Spleen (tissue), 11 donors: ENCODE measurements at regions not wholly inside any gene's neighbourhood (a gene's known extent, or its start where the extent isn't known, plus 50 kb on each side); places are given as distances from the start of the nearest gene placed in this dataset.

Experiments used
- DNase-seq: peaks from one replicate; pipeline ENCODE4 v3.0.0-alpha.2; 2020
- H3K27ac ChIP-seq, 8 donors: fragments of 200-600 bp; sonication (generic) in 7 of 8; 1 replicate in 4 of 8; 2 replicates in 4 of 8; pipeline versions ENCODE4 v1.5.0 to v1.8.0; 2016 to 2021; ENCODE audit warnings: inconsistent platforms in 4 of 8, mild to moderate bottlenecking in 4 of 8, moderate library complexity in 1 of 8
- H3K27me3 ChIP-seq, 7 donors: fragments of 200-600 bp; sonication (generic) in 6 of 7; replicated peaks in 1 of 7; 1 replicate in 4 of 7; 2 replicates in 3 of 7; pipeline versions ENCODE4 v1.5.0 to v1.8.0; 2016 to 2021; ENCODE audit warnings: inconsistent platforms in 3 of 7, mild to moderate bottlenecking in 1 of 7
- H3K36me3 ChIP-seq, 6 donors: fragments of 200-600 bp; sonication (generic) in 5 of 6; 1 replicate in 4 of 6; 2 replicates in 2 of 6; pipeline versions ENCODE4 v1.5.0 to v1.8.0; 2016 to 2021; ENCODE audit warnings: inconsistent platforms in 2 of 6
- H3K4me1 ChIP-seq, 6 donors: fragments of 200-600 bp; sonication (generic) in 5 of 6; 1 replicate in 3 of 6; 2 replicates in 3 of 6; pipeline versions ENCODE4 v1.5.0 to v1.8.0; 2016 to 2021; ENCODE audit warnings: inconsistent platforms in 3 of 6
- H3K4me3 ChIP-seq, 8 donors: fragments of 200-600 bp; sonication (generic) in 7 of 8; 1 replicate in 4 of 8; 2 replicates in 4 of 8; pipeline versions ENCODE4 v1.5.0 to v1.8.0; 2016 to 2021; ENCODE audit warnings: inconsistent platforms in 4 of 8, mild to moderate bottlenecking in 4 of 8, moderate library complexity in 2 of 8
- H3K9me3 ChIP-seq, 8 donors: fragments of 200-600 bp; sonication (generic) in 7 of 8; 1 replicate in 4 of 8; 2 replicates in 4 of 8; pipeline versions ENCODE4 v1.5.0 to v1.8.0; 2016 to 2021; ENCODE audit warnings: inconsistent platforms in 4 of 8
- POLR2A ChIP-seq, 3 donors: fragments of 450-650 bp; IDR thresholded peaks; one replicate each; pipeline ENCODE4 v1.5.1; 2017; ENCODE audit warnings: antibody characterized with exemption in 3 of 3, mild to moderate bottlenecking in 1 of 3
- POLR2AphosphoS5 ChIP-seq, 3 donors: sonication (generic); formaldehyde crosslinking; IDR thresholded peaks; one replicate each; pipeline ENCODE4 v1.5.1; 2017; ENCODE audit warnings: antibody characterized with exemption in 3 of 3
- WGBS, 5 donors: extraction: QIAGEN DNeasy Blood & Tissue Kit in 3 of 5; methylation state at CpG; one replicate each; pipeline versions ENCODE4 v1.1.5 to v1.1.7; 2013 to 2018; 5-methylcytosine and 5-hydroxymethylcytosine counted together
- intact Hi-C: fragments of 100-400 bp; cut with DNase I; formaldehyde crosslinking; loops from one replicate; pipeline ENCODE4 v1.15.0; 2023; ENCODE audit warnings: low total_unique reads
- TF ChIP-seq, protein P1 (sequence below), 11 experiments: fragments of 200-600 bp in 7 of 11; fragments of 450-650 bp in 4 of 11; sonication (generic) in 4 of 11; IDR thresholded peaks in 8 of 11; conservative IDR thresholded peaks in 3 of 11; 1 replicate in 7 of 11; 2 replicates in 4 of 11; pipeline versions ENCODE4 v1.4.0 to v1.8.0; 2016 to 2021; ENCODE audit warnings: antibody characterized with exemption in 11 of 11, inconsistent platforms in 4 of 11, mild to moderate bottlenecking in 1 of 11
- donor health status: healthy with polysubstance abuse.
- donor health status: DM: no; HTN: no; CAD: no; lungs with moderate emphysema.
- donor health status: DM: no; HTN: no; CAD: no.
- donor health status: Bipolar disorder and iron deficiency.
- donor health status: healthy.
- donor health status: DM: no; HTN: no; CAD: no.
- donor health status: DM: yes; HTN: yes; CAD: no.

DNA sequence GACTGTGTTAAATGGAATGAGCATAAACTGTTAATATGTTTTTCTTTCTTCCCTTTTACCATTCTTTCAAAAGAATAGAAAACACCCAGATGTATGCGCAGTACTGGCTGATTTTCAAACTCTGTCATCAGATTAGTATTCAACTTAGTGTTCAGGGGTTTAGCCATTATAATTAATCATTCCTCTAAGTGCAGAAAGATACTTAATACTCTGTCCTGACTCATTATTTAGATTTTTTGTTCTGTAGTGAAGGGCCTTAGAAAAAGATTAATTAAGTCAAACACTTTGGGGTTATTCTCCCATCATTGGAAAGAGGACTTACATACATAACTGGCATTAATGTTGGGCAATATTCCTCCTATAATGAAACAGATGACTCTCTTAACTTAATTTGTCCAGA lies 1316.7 kb upstream of the SLC10A2 start:
- intact Hi-C loops, result no loop called here
- DNase-seq, result no peak
- no peaks in the 10 kb centered on the region for H3K36me3 ChIP-seq
- TF ChIP-seq POLR2AphosphoS5 (IDR thresholded peaks at IDR 0.05), result no peak
- TF ChIP-seq, protein P1, sequence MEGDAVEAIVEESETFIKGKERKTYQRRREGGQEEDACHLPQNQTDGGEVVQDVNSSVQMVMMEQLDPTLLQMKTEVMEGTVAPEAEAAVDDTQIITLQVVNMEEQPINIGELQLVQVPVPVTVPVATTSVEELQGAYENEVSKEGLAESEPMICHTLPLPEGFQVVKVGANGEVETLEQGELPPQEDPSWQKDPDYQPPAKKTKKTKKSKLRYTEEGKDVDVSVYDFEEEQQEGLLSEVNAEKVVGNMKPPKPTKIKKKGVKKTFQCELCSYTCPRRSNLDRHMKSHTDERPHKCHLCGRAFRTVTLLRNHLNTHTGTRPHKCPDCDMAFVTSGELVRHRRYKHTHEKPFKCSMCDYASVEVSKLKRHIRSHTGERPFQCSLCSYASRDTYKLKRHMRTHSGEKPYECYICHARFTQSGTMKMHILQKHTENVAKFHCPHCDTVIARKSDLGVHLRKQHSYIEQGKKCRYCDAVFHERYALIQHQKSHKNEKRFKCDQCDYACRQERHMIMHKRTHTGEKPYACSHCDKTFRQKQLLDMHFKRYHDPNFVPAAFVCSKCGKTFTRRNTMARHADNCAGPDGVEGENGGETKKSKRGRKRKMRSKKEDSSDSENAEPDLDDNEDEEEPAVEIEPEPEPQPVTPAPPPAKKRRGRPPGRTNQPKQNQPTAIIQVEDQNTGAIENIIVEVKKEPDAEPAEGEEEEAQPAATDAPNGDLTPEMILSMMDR (IDR thresholded peaks at IDR 0.05 in 8 of 11, conservative IDR thresholded peaks at IDR 0.05 in 3 of 11), result no peak
- TF ChIP-seq POLR2A (IDR thresholded peaks at IDR 0.05), result no peak
- no peaks in the 10 kb centered on the region for H3K27me3 ChIP-seq
- H3K27ac ChIP-seq, result no peak overlapping the region
- peaks cover 0 to 10% (median 1%) of the 10 kb centered on the region in 8 donors for H3K9me3 ChIP-seq
- 72 to 96% (median 91%) methylated on average over 1 of the region's 1 CpG for WGBS, 5 donors
- no peaks in the 10 kb centered on the region for H3K4me1 ChIP-seq
- H3K4me3 ChIP-seq, result no peak overlapping the region

GRCh38 chr13:104376588-104376987 lies 1310.4 kb upstream of the SLC10A2 start:
- WGBS, 5 donors, result 83 to 95% (median 85%) methylated on average over 1 of the region's 1 CpG
- intact Hi-C loops, result no loop called here
- TF ChIP-seq POLR2A (IDR thresholded peaks at IDR 0.05) (no peak), POLR2AphosphoS5 (IDR thresholded peaks at IDR 0.05) (no peak)
- TF ChIP-seq, protein P1 (IDR thresholded peaks at IDR 0.05 in 8 of 11, conservative IDR thresholded peaks at IDR 0.05 in 3 of 11), result no peak

DNA sequence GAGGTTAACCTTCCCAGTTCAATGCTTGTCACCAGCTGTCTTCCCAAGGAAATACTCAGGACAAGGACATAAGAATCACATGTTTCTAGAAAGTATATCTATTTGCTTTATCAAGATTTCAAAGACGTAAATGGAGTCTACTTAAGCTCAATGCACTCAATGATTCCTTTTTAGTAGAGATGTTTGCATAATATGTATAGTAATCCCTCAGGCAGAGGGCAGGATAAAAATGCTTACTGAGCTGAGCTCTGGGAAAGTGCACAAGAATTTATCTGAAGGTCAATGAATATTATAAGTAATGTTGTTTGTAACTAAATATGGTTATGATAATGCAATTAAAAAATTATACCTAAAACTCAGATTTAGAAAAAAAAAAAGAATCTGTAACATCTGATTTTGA lies 1309.4 kb upstream of the SLC10A2 start:
- intact Hi-C loops, result no loop called here
- no peak for DNase-seq
- TF ChIP-seq POLR2AphosphoS5 (IDR thresholded peaks at IDR 0.05) (no peak), POLR2A (IDR thresholded peaks at IDR 0.05) (no peak)
- TF ChIP-seq, protein P1 (IDR thresholded peaks at IDR 0.05 in 8 of 11, conservative IDR thresholded peaks at IDR 0.05 in 3 of 11), result no peak
- Histone ChIP-seq H3K4me3 (no peak overlapping the region), H3K27ac (no peak overlapping the region), H3K9me3 (peaks cover 0 to 4% (median 0%) of the 10 kb centered on the region in 8 donors), H3K27me3 (no peaks in the 10 kb centered on the region), H3K36me3 (no peaks in the 10 kb centered on the region), H3K4me1 (no peaks in the 10 kb centered on the region)
- WGBS, 5 donors, result 68 to 88% (median 83%) methylated on average over 1 of the region's 1 CpG

More at GRCh38 chr13:104376588-104376987, 1310.4 kb upstream of the SLC10A2 start:
- Histone ChIP-seq H3K9me3 (peaks cover 0 to 4% (median 0%) of the 10 kb centered on the region in 8 donors), H3K4me3 (no peak overlapping the region), H3K27ac (no peak overlapping the region), H3K27me3 (no peaks in the 10 kb centered on the region), H3K4me1 (no peaks in the 10 kb centered on the region), H3K36me3 (no peaks in the 10 kb centered on the region)
- DNase-seq, result no peak

DNA sequence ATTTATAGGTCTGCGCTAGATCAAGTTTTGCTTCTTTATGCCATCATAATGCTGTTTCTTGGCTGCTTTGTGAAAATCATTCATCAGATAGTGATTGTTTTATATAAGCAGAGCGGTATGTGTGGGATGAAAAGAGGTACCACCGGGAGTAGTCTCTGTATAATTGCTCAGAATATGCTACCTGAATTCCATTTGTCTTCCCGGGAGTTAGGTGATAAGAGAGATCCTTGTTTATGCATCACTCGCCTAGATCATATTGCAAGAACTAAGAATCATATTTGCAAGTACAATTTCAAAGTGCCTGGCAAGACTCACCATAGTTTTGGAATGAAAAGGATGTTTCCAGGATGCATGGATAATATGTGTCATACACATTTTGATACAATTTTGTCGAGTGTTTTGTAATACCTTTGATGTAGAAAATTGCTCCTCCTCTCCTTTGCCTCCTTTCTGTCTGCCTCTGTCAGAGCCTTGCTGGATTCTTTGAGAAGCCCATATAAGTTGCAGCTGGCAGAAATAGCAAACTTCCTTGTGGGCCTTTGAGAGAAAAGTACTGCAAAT lies 1306.0 kb upstream of the SLC10A2 start:
- Histone ChIP-seq H3K4me3 (no peak overlapping the region), H3K4me1 (no peaks in the 10 kb centered on the region), H3K27ac (no peak overlapping the region), H3K9me3 (no peaks in the 10 kb centered on the region), H3K36me3 (no peaks in the 10 kb centered on the region), H3K27me3 (no peaks in the 10 kb centered on the region)
- TF ChIP-seq POLR2AphosphoS5 (IDR thresholded peaks at IDR 0.05) (no peak), POLR2A (IDR thresholded peaks at IDR 0.05) (no peak)
- TF ChIP-seq, protein P1 (IDR thresholded peaks at IDR 0.05 in 8 of 11, conservative IDR thresholded peaks at IDR 0.05 in 3 of 11), result no peak
- WGBS, 5 donors, result 70 to 77% (median 75%) methylated on average over 6 of the region's 6 CpGs
- no peak for DNase-seq
- intact Hi-C loops, result no loop called here
